HG03442 (cell line): ENCODE measurements at regions not wholly inside any gene's neighbourhood (a gene's known extent, or its start where the extent isn't known, plus 50 kb on each side); places are given as distances from the start of the nearest gene placed in this dataset.
A peak's percentile ranks its signal among the peaks of the same experiment; 100 is the strongest.

Experiments
- ATAC-seq: cut with Tn5 transposase; IDR thresholded peaks from one replicate; pipeline ENCODE4 v1.9.1; 2021; ENCODE audit warnings: mild to moderate bottlenecking, moderate library complexity; ENCODE audit not compliant: unreplicated experiment

- no peak for ATAC-seq
Observed at GRCh38 chr9:91151718-91152095, 210.0 kb downstream of the AUH start.

DNA sequence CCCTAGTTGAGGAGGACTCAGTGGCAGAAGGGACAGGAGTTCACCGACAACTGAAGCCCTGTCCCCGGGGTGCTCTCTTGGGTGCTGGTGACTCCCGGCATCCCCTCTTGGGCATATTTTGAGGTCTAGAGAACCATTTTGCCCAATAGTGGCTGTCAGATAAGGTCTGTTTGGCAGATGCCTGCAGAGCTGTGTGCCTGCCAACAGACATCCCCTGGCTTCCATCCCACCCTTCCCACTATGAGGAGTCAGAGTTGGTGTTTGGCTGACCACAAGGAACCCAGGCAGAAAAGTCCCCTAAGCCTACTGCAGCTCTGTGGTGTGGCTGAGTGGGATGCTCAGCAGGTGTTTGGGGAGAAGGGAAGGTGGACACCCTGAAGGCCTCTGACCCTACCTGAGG, 207.0 kb downstream of the AUH start:
- no peak for ATAC-seq

- ATAC-seq: no peak
Observed at GRCh38 chr9:91155181-91155580, 206.5 kb downstream of the AUH start.

DNA sequence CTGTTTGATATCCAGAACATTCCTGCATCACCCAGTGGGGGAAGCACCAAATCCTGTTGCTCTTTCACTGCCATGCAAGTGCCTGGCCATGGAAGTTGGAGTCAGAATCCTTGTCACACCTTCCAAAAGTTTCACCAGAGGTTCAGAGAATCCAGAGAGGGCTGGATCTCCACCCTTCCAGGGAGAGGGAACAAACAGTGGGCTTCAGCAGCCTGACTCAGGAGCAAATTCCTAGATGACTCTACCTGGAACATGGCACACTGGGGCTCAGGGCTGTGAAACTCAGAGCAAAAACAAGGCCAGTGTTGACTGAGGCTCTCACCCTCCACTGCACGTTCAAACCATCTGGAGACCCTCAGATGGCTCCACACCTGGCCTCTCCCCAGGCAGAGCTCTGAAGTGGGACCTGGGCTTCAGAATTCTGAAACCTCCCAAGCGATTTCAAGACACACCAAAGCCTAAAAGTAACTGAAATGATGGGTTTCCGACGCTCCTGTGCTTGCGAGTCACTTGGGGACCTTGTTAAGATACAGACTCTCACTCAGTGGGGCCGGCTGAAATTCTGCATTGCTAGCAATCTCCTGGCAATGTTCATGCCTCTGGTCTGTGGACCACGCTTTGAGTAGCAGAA, 205.9 kb downstream of the AUH start:
- no peak for ATAC-seq

DNA sequence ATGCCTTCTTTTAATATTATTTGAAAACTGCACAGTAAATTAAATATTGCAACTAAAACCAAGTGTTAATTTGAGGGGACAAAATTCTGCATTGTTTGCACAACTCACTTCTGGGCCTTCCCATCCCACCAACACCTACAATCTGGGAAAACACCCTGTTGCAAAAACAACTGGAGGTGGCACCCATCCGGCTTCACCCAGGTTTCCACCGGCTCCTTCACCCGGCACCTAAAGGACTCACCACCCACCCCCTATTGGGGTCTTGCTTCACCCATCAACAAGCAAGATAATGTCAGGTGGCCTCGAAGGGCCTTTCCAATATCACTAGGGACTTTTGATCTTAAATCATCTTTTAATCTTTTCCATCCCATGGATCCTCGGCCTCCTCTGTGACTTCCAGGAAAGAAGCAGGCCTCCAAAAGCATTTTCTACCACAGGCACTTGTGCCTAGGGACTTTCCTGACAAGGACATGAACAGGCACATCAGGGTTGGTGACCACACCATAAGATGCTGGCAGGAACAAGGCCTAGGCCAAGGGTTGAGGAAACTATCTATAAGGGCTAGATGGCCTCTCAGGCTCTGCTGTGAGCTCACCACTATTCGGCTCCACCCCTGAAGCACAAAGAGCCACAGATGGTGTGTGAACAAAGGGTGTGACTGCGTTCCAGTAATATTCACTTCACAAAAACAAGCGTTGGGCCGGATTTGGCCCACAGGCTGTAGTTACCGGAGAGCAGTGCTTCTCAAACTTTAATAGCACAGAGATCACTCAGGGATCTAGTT, 205.1 kb downstream of the AUH start:
- ATAC-seq: no peak

DNA sequence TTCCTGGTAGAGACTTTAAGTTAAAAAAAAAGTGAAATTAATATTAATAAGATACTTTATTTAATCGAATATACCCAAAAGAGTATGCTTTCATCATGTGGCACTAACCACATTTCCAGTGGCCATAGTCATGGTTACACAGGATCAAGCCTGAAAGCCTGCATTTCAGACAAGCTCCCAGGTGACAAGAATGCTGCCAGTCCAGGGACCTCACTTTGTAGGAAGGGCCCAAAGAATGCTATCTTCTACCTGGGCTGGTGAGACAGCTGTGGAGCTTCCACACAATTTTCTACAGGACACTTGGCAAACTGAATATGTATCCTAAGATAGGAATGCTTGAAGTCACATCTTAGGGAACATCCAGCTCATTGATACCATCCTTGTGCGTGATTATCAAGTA, 203.8 kb downstream of the AUH start:
- no peak for ATAC-seq

DNA sequence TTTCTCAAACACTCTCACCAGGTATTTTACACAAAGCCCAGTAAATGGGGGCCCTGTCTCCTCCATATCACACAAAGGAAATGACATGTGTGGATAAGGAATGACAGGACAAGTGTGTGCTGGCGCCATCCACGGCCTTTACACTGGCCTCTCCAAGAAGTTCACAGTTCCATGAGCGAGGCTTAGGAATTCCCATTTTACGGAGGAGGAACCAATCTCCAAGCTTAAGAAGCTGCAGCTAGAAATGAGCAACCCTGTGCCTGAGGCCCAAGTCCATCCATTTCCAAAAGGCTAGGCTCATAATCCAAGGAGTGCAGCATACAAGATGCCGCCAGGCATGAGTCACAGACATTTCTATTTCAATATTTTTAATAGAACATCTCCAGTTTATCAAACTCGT, 203.4 kb downstream of the AUH start:
- no peak for ATAC-seq

GRCh38 chr9:91158946-91159345, 202.8 kb downstream of the AUH start:
- ATAC-seq: no peak

- no peak for ATAC-seq
Observed at GRCh38 chr9:91159664-91160121, 202.0 kb downstream of the AUH start.

- no peak for ATAC-seq
Observed at GRCh38 chr9:91160181-91160580, 201.5 kb downstream of the AUH start.

DNA sequence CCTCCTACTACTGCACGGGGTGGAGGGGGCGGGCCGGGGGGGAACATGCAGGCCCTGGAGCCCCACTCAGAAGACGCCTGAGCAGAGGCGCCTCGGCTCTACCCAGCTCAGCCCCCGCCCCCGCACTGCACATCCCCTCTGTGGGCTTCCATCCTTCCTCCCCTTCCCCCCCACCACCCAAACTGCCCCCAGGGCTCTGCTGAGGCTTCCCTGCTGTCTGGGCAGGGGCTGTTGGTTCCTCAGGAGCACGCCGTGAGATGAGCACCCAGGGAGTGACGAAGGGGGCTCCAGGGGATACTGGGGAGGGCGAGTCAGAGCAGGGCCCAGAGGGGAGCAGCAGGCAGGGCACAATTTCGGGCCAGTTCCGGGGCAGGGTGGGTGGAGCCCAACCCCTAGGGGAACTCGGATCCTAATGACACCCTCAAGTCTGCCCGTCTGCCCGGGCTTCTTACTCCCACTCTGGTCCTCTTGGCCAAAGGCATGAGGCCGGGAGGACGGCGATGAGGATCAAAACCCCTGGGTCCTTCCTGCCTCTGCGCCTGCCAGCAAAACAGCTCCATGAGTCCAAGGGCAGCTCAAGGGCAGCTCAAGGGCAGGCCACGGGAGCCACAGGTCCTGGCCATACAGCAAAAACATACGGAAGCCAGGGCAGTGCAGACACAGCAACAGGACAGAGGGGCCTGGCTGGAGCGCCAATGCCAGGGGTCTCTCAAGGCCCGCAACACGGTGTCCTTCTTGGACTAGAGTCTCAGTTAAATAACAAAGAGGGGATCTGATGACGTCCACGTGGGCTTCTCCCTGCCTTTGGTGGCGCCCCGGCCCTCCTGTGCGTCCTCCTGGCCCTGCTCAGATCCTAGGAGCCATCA, 200.9 kb downstream of the AUH start:
- no peak for ATAC-seq

- no peak for ATAC-seq
Observed at GRCh38 chr9:91161465-91162300, 200.0 kb downstream of the AUH start.

GRCh38 chr9:91162311-91162710, 199.4 kb downstream of the AUH start:
- ATAC-seq: no peak

GRCh38 chr9:91162784-91163443, 198.8 kb downstream of the AUH start:
- peak; percentile 73 for ATAC-seq

DNA sequence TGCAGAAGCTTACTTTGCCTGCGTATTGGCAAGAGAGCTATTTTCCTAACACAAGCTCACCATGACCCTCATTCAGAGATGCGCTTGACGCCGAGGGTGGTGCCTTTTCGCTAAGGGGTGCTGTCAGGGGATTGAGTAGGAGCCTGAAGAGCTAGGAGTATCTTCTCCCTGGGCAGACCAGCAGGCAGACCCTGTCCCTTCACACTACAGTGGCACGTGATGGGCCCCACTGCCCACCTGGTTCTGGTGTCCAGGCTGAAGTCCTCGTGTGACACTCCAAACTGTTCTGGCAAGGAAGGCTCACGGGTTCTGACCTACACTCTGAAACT, 198.3 kb downstream of the AUH start:
- no peak for ATAC-seq

DNA sequence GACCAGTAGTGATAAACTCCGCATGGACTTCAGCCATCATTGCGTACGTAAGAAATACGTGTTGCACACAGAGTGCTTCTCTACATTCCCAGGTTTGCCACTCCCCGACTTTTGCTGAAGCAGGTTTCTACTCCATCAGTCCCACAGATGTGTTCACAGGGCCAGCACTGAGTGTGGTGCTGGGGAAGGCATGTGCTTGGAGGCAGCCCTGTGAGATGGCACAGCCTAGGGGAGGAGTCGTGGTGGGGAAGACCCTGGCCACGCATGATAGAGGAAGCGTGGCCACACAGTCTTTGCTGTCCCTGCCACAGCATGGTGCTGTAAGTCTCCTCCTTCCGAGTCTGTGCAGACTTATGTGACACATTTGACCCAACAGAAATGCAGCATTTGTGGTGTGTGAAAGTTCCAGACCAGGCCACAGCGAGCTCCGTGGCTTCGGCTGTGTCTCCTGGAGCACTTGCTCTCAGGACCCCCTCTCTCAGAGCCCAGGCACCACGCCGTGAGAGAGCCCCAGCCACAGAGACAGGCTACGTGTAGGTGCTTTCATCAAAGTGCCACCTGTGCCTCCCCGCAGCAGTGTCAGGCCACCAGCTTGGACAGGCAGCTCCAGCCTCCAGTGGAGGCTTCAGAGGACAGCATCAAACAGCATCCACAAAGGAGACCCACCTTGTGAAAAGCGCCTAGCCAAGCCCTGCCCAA, 197.8 kb downstream of the AUH start:
- no peak for ATAC-seq
